Endometrial microvascular endothelial cells (primary cell): ENCODE measurements at regions not wholly inside any gene's neighbourhood (a gene's known extent, or its start where the extent isn't known, plus 50 kb on each side); places are given as distances from the start of the nearest gene placed in this dataset.

ENCODE experiments used
- in situ Hi-C: cut with HindIII; loops from 2 replicates; pipeline ENCODE4 v1.10.0; 2017; ENCODE audit warnings: low sequenced_read_pairs, low pct_unique_long_range_greater_than_20kb; ENCODE audit errors: inconsistent ontology term

GRCh38 chr11:11178671-11179638 is 174.1 kb downstream of the CSNK2A3 start:
- in situ Hi-C loops, result no loop called here

- in situ Hi-C loops, result no loop called here
Measured at GRCh38 chr11:11177156-11177808, 175.8 kb downstream of the CSNK2A3 start.

- in situ Hi-C loops, result no loop called here
Measured at GRCh38 chr11:11173316-11174025, 179.6 kb downstream of the CSNK2A3 start.

GRCh38 chr11:11171854-11172253 is 181.2 kb downstream of the CSNK2A3 start:
- in situ Hi-C loops, result no loop called here

- in situ Hi-C loops, result no loop called here
Measured at GRCh38 chr11:11171285-11171684, 181.8 kb downstream of the CSNK2A3 start.

- in situ Hi-C loops, result no loop called here
Measured at GRCh38 chr11:11170352-11171084, 182.5 kb downstream of the CSNK2A3 start.

GRCh38 chr11:11169715-11170351 is 183.2 kb downstream of the CSNK2A3 start:
- in situ Hi-C loops, result no loop called here

GRCh38 chr11:11167806-11168205 is 185.2 kb downstream of the CSNK2A3 start:
- in situ Hi-C loops, result no loop called here

GRCh38 chr11:11164334-11164690 is 188.7 kb downstream of the CSNK2A3 start:
- in situ Hi-C loops, result no loop called here

GRCh38 chr11:11163669-11164333 is 189.2 kb downstream of the CSNK2A3 start:
- in situ Hi-C loops, result no loop called here

GRCh38 chr11:11163236-11163635 is 189.8 kb downstream of the CSNK2A3 start:
- in situ Hi-C loops, result no loop called here

GRCh38 chr11:11157185-11157584 is 195.9 kb downstream of the CSNK2A3 start:
- in situ Hi-C loops, result no loop called here

- in situ Hi-C loops, result no loop called here
Measured at GRCh38 chr11:11155962-11156815, 196.9 kb downstream of the CSNK2A3 start.

- in situ Hi-C loops, result no loop called here
Measured at GRCh38 chr11:11152877-11153276, 200.2 kb downstream of the CSNK2A3 start.

GRCh38 chr11:11149671-11150459 is 203.2 kb downstream of the CSNK2A3 start:
- in situ Hi-C loops, result no loop called here

- in situ Hi-C loops, result no loop called here
Measured at GRCh38 chr11:11148596-11148995, 204.5 kb downstream of the CSNK2A3 start.
